Ammon's horn (tissue), 1 donor: ENCODE measurements at regions not wholly inside any gene's neighbourhood (a gene's known extent, or its start where the extent isn't known, plus 50 kb on each side); places are given as distances from the start of the nearest gene placed in this dataset.

Source experiments
- DNase-seq: peaks from one replicate; pipeline ENCODE4 v3.0.0-alpha.2; 2016; ENCODE audit warnings: low spot score

GRCh38 chr10:105879401-105879800 is 1238.3 kb downstream of the SORCS3 start:
- no peak for DNase-seq

GRCh38 chr10:105875050-105875449 is 1234.0 kb downstream of the SORCS3 start:
- no peak for DNase-seq

- DNase-seq, result no peak
Measured at GRCh38 chr10:105872665-105873064, 1231.6 kb downstream of the SORCS3 start.

- DNase-seq, result no peak
Measured at GRCh38 chr10:105868935-105869334, 1227.8 kb downstream of the SORCS3 start.

- DNase-seq, result no peak
Measured at GRCh38 chr10:105864854-105865253, 1223.8 kb downstream of the SORCS3 start.

GRCh38 chr10:105857268-105858264 is 1216.5 kb downstream of the SORCS3 start:
- DNase-seq, result no peak

GRCh38 chr10:105855791-105856190 is 1214.7 kb downstream of the SORCS3 start:
- no peak for DNase-seq

- peak; percentile 28 for DNase-seq
Measured at GRCh38 chr10:105844676-105845570, 1203.8 kb downstream of the SORCS3 start.

GRCh38 chr10:105844241-105844640 is 1203.2 kb downstream of the SORCS3 start:
- peak; percentile 51 for DNase-seq

GRCh38 chr10:105843786-105844185 is 1202.7 kb downstream of the SORCS3 start:
- DNase-seq, result no peak

GRCh38 chr10:105840288-105840770 is 1199.2 kb downstream of the SORCS3 start:
- no peak for DNase-seq

GRCh38 chr10:105838392-105838791 is 1197.3 kb downstream of the SORCS3 start:
- no peak for DNase-seq

GRCh38 chr10:105837951-105838350 is 1196.9 kb downstream of the SORCS3 start:
- DNase-seq, result no peak

GRCh38 chr10:105834261-105835059 is 1193.4 kb downstream of the SORCS3 start:
- DNase-seq, result no peak

- DNase-seq, result no peak
Measured at GRCh38 chr10:105827133-105827532, 1186.0 kb downstream of the SORCS3 start.

- no peak for DNase-seq
Measured at GRCh38 chr10:105807935-105808587, 1167.0 kb downstream of the SORCS3 start.

- no peak for DNase-seq
Measured at GRCh38 chr10:105803206-105803605, 1162.1 kb downstream of the SORCS3 start.

- no peak for DNase-seq
Measured at GRCh38 chr10:105800641-105801040, 1159.6 kb downstream of the SORCS3 start.

- DNase-seq, result no peak
Measured at GRCh38 chr10:105798328-105798889, 1157.3 kb downstream of the SORCS3 start.

GRCh38 chr10:105797234-105797890 is 1156.3 kb downstream of the SORCS3 start:
- peak; percentile 62 for DNase-seq
